H1 (cell line): ENCODE measurements at regions not wholly inside any gene's neighbourhood (a gene's known extent, or its start where the extent isn't known, plus 50 kb on each side); places are given as distances from the start of the nearest gene placed in this dataset.

Experiments used
- CHD7 ChIP-seq: fragments of 300-600 bp; sonication (generic); IDR thresholded peaks from 2 replicates; pipeline ENCODE4 v1.7.1; 2012; ENCODE audit warnings: low read length, moderate library complexity, mild to moderate bottlenecking, inconsistent platforms; ENCODE audit not compliant: insufficient replicate concordance
- EZH2 ChIP-seq: fragments of 200-600 bp; sonication (generic); IDR thresholded peaks from 2 replicates; pipeline ENCODE4 v1.7.1; 2012; ENCODE audit warnings: low read depth, mild to moderate bottlenecking, moderate library complexity, low read length, inconsistent platforms; ENCODE audit not compliant: severe bottlenecking
- JUN ChIP-seq: IDR thresholded peaks from 2 replicates; pipeline ENCODE4 v1.6.1; 2011; ENCODE audit warnings: low read depth, mild to moderate bottlenecking, improper control_type of control experiment, low read length
- MAX ChIP-seq: IDR thresholded peaks from 2 replicates; pipeline ENCODE4 v1.6.1; 2012; ENCODE audit warnings: inconsistent platforms
- NANOG ChIP-seq: IDR thresholded peaks from 2 replicates; pipeline ENCODE4 v1.6.1; 2011; ENCODE audit warnings: low read length, low read depth, mild to moderate bottlenecking, inconsistent platforms; ENCODE audit not compliant: insufficient read depth, poor library complexity, severe bottlenecking
- RAD21 ChIP-seq, 2 experiments: IDR thresholded peaks in 1 of 2; conservative IDR thresholded peaks in 1 of 2; 2 replicates each; pipeline ENCODE4 v1.6.1; 2011; ENCODE audit warnings: low read depth in 2 of 2, low read length in 2 of 2, improper control_type of control experiment in 1 of 2, inconsistent platforms in 1 of 2, mild to moderate bottlenecking in 1 of 2, moderate library complexity in 1 of 2
- RFX5 ChIP-seq: IDR thresholded peaks from 2 replicates; pipeline ENCODE4 v1.6.1; 2011; ENCODE audit warnings: low read depth, low read length, improper control_type of control experiment, borderline replicate concordance
- RXRA ChIP-seq: IDR thresholded peaks from 2 replicates; pipeline ENCODE4 v1.6.1; 2011; ENCODE audit warnings: low read depth, mild to moderate bottlenecking, low read length, moderate library complexity; ENCODE audit not compliant: insufficient read depth
- SIRT6 ChIP-seq: IDR thresholded peaks from one replicate; pipeline ENCODE4 v1.7.1; 2012; ENCODE audit warnings: low read length, inconsistent platforms
- YY1 ChIP-seq: IDR thresholded peaks from 2 replicates; pipeline ENCODE4 v1.6.1; 2011; ENCODE audit warnings: low read depth, mild to moderate bottlenecking, low read length
- ZNF274 ChIP-seq: IDR thresholded peaks from 2 replicates; pipeline ENCODE4 v1.7.0; 2012; ENCODE audit warnings: low read length, borderline replicate concordance; ENCODE audit errors: extremely low read depth

GRCh38 chr16:34050787-34051320, 591.4 kb downstream of the TP53TG3F start (continued):
- TF ChIP-seq CHD7 (no peak), JUN (no peak), ZNF274 (no peak), RXRA (no peak), SIRT6 (no peak), MAX (no peak), RAD21 (IDR thresholded peaks at IDR 0.05 in 1 of 2, conservative IDR thresholded peaks at IDR 0.05 in 1 of 2; ENCODE audit: low read depth in 2 of 2, low read length in 2 of 2) (no peak), YY1 (no peak), NANOG (no peak), EZH2 (no peak), RFX5 (no peak)
